IMR-90 (cell line): ENCODE measurements at regions not wholly inside any gene's neighbourhood (a gene's known extent, or its start where the extent isn't known, plus 50 kb on each side); places are given as distances from the start of the nearest gene placed in this dataset.

ENCODE experiments used
- ATAC-seq: fragments of 200-7000 bp; cut with Tn5 transposase; 2 replicates; pipeline ENCODE4 v1.9.1; 2020; ENCODE audit warnings: low read depth, mild to moderate bottlenecking, moderate library complexity
- BruUV-seq: library from RNA; stranded (reverse); fragments of 400-500 nt; replicated peaks from 2 replicates; lab custom pipeline; 2021; lab: Mats Ljungman, UMichigan
- CTCF ChIA-PET: fragments of 300-600 bp; formaldehyde crosslinking; extraction: SDS; loops from one replicate; lab custom pipeline; 2021; ENCODE audit warnings: antibody characterized with exemption; lab: Yijun Ruan, JAX
- POLR2A ChIA-PET: fragments of 300-600 bp; sonication (Branson Sonifier 250); formaldehyde crosslinking; loops from one replicate; lab custom pipeline; 2022; ENCODE audit warnings: antibody characterized with exemption; ENCODE audit not compliant: unreplicated experiment; lab: Charles Lee
- DNase-seq: peaks from one replicate; pipeline ENCODE4 v3.0.0; 2013
- H2AFZ ChIP-seq: replicated peaks from 2 replicates; pipeline ENCODE3; 2013; ENCODE audit warnings: low read length, mild to moderate bottlenecking; ENCODE audit not compliant: poor library complexity
- H2AK5ac ChIP-seq: 2 replicates; pipeline ENCODE4 v1.6.1; 2013; ENCODE audit warnings: low read depth, low read length, inconsistent platforms
- H2AK9ac ChIP-seq: replicated peaks from 2 replicates; pipeline ENCODE3; 2013; ENCODE audit warnings: mild to moderate bottlenecking, low read depth, low read length, moderate library complexity; ENCODE audit not compliant: poor library complexity
- H2BK120ac ChIP-seq: 2 replicates; pipeline ENCODE4 v1.6.1; 2013; ENCODE audit warnings: low read depth, low read length, inconsistent platforms
- H2BK15ac ChIP-seq: 3 replicates; pipeline ENCODE4 v1.6.1; 2013; ENCODE audit warnings: low read depth, low read length, inconsistent platforms
- H2BK20ac ChIP-seq: 2 replicates; pipeline ENCODE4 v1.6.1; 2013; ENCODE audit warnings: low read depth, mild to moderate bottlenecking, inconsistent platforms, low read length, moderate library complexity
- H2BK5ac ChIP-seq: 2 replicates; pipeline ENCODE4 v1.6.1; 2013; ENCODE audit warnings: mild to moderate bottlenecking, low read depth, low read length, inconsistent platforms; ENCODE audit not compliant: poor library complexity, severe bottlenecking
- H3K14ac ChIP-seq: replicated peaks from 2 replicates; pipeline ENCODE4 v1.6.1; 2013; ENCODE audit warnings: low read depth, low read length, inconsistent platforms
- H3K18ac ChIP-seq: 2 replicates; pipeline ENCODE4 v1.6.1; 2013; ENCODE audit warnings: low read depth, low read length, control low read depth
- H3K23ac ChIP-seq: 2 replicates; pipeline ENCODE4 v1.6.1; 2013; ENCODE audit warnings: low read depth, low read length, inconsistent platforms
- H3K27ac ChIP-seq: 2 replicates; pipeline ENCODE4 v1.5.1; 2013; ENCODE audit warnings: mild to moderate bottlenecking, control low read depth, low read length; ENCODE audit not compliant: insufficient read depth
- H3K27me3 ChIP-seq: 2 replicates; pipeline ENCODE4 v1.6.1; 2013; ENCODE audit warnings: low read length; ENCODE audit not compliant: control insufficient read depth, insufficient read depth
- H3K36me3 ChIP-seq: 2 replicates; pipeline ENCODE4 v1.6.1; 2013; ENCODE audit warnings: low read length, mixed read lengths; ENCODE audit not compliant: control insufficient read depth, insufficient read depth
- H3K4ac ChIP-seq: 2 replicates; pipeline ENCODE4 v1.6.1; 2013; ENCODE audit warnings: low read depth, low read length, inconsistent platforms
- H3K4me1 ChIP-seq: 2 replicates; pipeline ENCODE4 v1.6.1; 2013; ENCODE audit warnings: low read length, mixed read lengths; ENCODE audit not compliant: control insufficient read depth, insufficient read depth
- H3K4me2 ChIP-seq: 2 replicates; pipeline ENCODE4 v1.6.1; 2013; ENCODE audit warnings: low read depth, mild to moderate bottlenecking, control low read depth, low read length, moderate library complexity
- H3K4me3 ChIP-seq: 2 replicates; pipeline ENCODE4 v1.5.1; 2013; ENCODE audit warnings: low read depth, mild to moderate bottlenecking, control low read depth, low read length, moderate library complexity; ENCODE audit not compliant: insufficient read depth
- H3K56ac ChIP-seq: 2 replicates; pipeline ENCODE4 v1.6.1; 2013; ENCODE audit warnings: low read length, inconsistent platforms; ENCODE audit not compliant: insufficient read depth; ENCODE audit errors: extremely low read depth
- H3K79me1 ChIP-seq, 2 experiments: 2 replicates each; pipeline ENCODE4 v1.6.1; 2013; ENCODE audit warnings: low read length in 2 of 2, inconsistent platforms in 1 of 2, low read depth in 1 of 2
- H3K9ac ChIP-seq: 2 replicates; pipeline ENCODE4 v1.6.1; 2013; ENCODE audit warnings: low read depth, low read length, control low read depth
- H3K9me1 ChIP-seq: 2 replicates; pipeline ENCODE4 v1.6.1; 2013; ENCODE audit warnings: low read length, inconsistent platforms; ENCODE audit not compliant: insufficient read depth
- H3K9me3 ChIP-seq: 2 replicates; pipeline ENCODE4 v1.6.1; 2013; ENCODE audit warnings: low read length; ENCODE audit not compliant: control insufficient read depth, insufficient read depth
- H4K20me1 ChIP-seq: 2 replicates; pipeline ENCODE4 v1.6.1; 2013; ENCODE audit warnings: low read length, inconsistent platforms; ENCODE audit not compliant: insufficient read depth
- H4K5ac ChIP-seq: 2 replicates; pipeline ENCODE4 v1.6.1; 2013; ENCODE audit warnings: mild to moderate bottlenecking, low read depth, low read length, control low read depth
- H4K8ac ChIP-seq, 2 experiments: 2 replicates each; pipeline ENCODE4 v1.6.1; 2013; ENCODE audit warnings: low read depth in 2 of 2, low read length in 2 of 2, control low read depth in 1 of 2, inconsistent platforms in 1 of 2
- H4K91ac ChIP-seq: 2 replicates; pipeline ENCODE4 v1.6.1; 2013; ENCODE audit warnings: low read depth, low read length, inconsistent platforms; ENCODE audit not compliant: insufficient read depth
- BHLHE40 ChIP-seq: fragments of 150-350 bp; IDR thresholded peaks from 2 replicates; pipeline ENCODE4 v1.6.1; 2016; ENCODE audit warnings: mild to moderate bottlenecking, low read depth, low read length
- CEBPB ChIP-seq: IDR thresholded peaks from 2 replicates; pipeline ENCODE4 v1.6.1; 2012; ENCODE audit warnings: low read depth, low read length, improper control_type of control experiment
- CHD1 ChIP-seq: IDR thresholded peaks from 2 replicates; pipeline ENCODE4 v1.6.1; 2012; ENCODE audit warnings: low read depth, low read length, improper control_type of control experiment
- ELK1 ChIP-seq: fragments of 150-350 bp; IDR thresholded peaks from 2 replicates; pipeline ENCODE4 v1.6.1; 2016; ENCODE audit warnings: low read depth, mild to moderate bottlenecking, low read length, moderate library complexity, borderline replicate concordance
- FOS ChIP-seq: fragments of 150-350 bp; IDR thresholded peaks from 2 replicates; pipeline ENCODE4 v1.6.1; 2016; ENCODE audit warnings: low read depth, low read length
- MAFK ChIP-seq: IDR thresholded peaks from 2 replicates; pipeline ENCODE4 v1.6.1; 2012; ENCODE audit warnings: low read depth, low read length, improper control_type of control experiment
- MXI1 ChIP-seq: IDR thresholded peaks from 2 replicates; pipeline ENCODE4 v1.6.1; 2012; ENCODE audit warnings: low read depth, mild to moderate bottlenecking, low read length, moderate library complexity, borderline replicate concordance
- NFE2L2 ChIP-seq: fragments of 150-350 bp; IDR thresholded peaks from 2 replicates; pipeline ENCODE4 v1.6.1; 2016; ENCODE audit warnings: low read depth, mild to moderate bottlenecking, low read length
- POLR2A ChIP-seq: IDR thresholded peaks from 2 replicates; pipeline ENCODE4 v1.6.1; 2012; ENCODE audit warnings: mild to moderate bottlenecking, low read depth, low read length
- RAD21 ChIP-seq: IDR thresholded peaks from 2 replicates; pipeline ENCODE4 v1.6.1; 2012; ENCODE audit warnings: low read length, improper control_type of control experiment
- RCOR1 ChIP-seq: IDR thresholded peaks from 2 replicates; pipeline ENCODE4 v1.6.1; 2012; ENCODE audit warnings: mild to moderate bottlenecking, low read length, improper control_type of control experiment; ENCODE audit not compliant: insufficient replicate concordance
- RFX5 ChIP-seq: IDR thresholded peaks from 2 replicates; pipeline ENCODE4 v1.8.0; 2012; ENCODE audit warnings: low read depth, mild to moderate bottlenecking, low read length, moderate library complexity
- SMC3 ChIP-seq: fragments of 150-350 bp; IDR thresholded peaks from 2 replicates; pipeline ENCODE4 v1.6.1; 2016; ENCODE audit warnings: low read depth, mild to moderate bottlenecking, antibody characterized with exemption, low read length, moderate library complexity
- WGBS, 2 experiments: methylation state at CpG; one replicate each; pipeline versions ENCODE4 v1.1.5 to v1.1.7; 2013; ENCODE audit warnings: missing lambda C conversion rate in 2 of 2; ENCODE audit not compliant: insufficient read length in 1 of 2; ENCODE audit errors: extremely low coverage in 2 of 2; 5-methylcytosine and 5-hydroxymethylcytosine counted together
- dilution Hi-C: fragments of 300-500 bp; cut with HindIII; formaldehyde crosslinking; loops from one replicate; pipeline ENCODE4 v1.14.3; 2018; ENCODE audit warnings: low sequenced_read_pairs; ENCODE audit not compliant: unreplicated experiment
- in situ Hi-C: fragments of 300-500 bp; cut with MboI; formaldehyde crosslinking; loops from 3 replicates; pipeline ENCODE4 v1.14.3; 2019; ENCODE audit warnings: low sequenced_read_pairs, inconsistent platforms, mixed read lengths
- intact Hi-C: fragments of 100-400 bp; cut with micrococcal nuclease; formaldehyde crosslinking; loops from 2 replicates; pipeline ENCODE4 v1.10.0; 2022
- TF ChIP-seq, protein P1 (sequence below): conservative IDR thresholded peaks from 2 replicates; pipeline ENCODE4 v1.5.1; 2012; ENCODE audit warnings: mild to moderate bottlenecking, low read depth, low read length, improper control_type of control experiment
- TF ChIP-seq, protein P2 (sequence below): fragments of 150-350 bp; IDR thresholded peaks from 2 replicates; pipeline ENCODE4 v1.6.1; 2017; ENCODE audit warnings: mild to moderate bottlenecking, antibody characterized with exemption, low read length, low read depth

DNA sequence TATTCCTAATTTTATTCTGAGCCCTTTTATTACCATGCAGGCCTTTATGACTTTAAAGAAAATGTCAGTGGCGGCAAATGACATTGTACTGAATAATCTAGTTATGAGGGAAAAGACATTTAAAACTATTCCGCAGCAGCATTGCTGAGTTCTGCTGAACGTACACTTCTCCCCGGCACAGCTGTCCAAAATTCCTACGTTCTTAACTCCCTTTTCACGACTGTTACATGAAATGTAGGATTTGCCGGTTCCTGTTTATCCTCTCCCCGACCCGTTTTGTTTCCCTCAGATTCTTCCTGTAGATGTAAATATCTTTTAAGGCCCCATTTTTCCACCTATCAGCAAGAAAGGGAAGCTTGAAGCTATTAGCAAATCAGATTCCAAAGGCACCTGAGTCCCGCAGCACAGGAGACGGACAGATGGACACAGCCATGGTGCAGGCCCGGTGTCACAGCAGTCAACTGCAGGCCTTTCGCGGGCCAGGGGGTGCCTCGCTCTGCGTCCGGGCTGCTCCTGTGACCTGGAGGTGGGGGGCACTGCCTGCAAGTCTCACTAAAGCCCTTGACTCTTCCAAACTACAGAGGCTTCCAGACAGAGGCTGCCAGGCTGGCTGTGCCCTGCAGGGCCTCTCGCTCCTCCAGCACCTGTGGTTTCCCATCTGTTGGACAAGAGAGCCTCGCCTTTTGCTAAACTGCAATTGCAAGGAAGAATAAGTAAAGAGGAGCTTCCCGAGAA lies 485.0 kb upstream of the MGMT start:
- Histone ChIP-seq H3K4me2 (no peak overlapping the region), H2AFZ (no peak overlapping the region), H4K91ac (no peak overlapping the region), H3K9me1 (no peaks in the 10 kb centered on the region), H3K79me1 (no peaks in the 10 kb centered on the region), H3K23ac (no peak overlapping the region), H2BK5ac (no peak overlapping the region), H4K20me1 (no peaks in the 10 kb centered on the region), H3K4me1 (no peaks in the 10 kb centered on the region), H4K8ac (no peak overlapping the region), H2BK120ac (no peak overlapping the region), H3K4ac (no peak overlapping the region), H2BK15ac (no peak overlapping the region), H2BK20ac (no peak overlapping the region), H3K14ac (no peak overlapping the region), H3K9ac (no peak overlapping the region), H3K9me3 (peaks cover 48% of the 10 kb centered on the region), H2AK9ac (no peak overlapping the region), H3K56ac (no peak overlapping the region), H3K27me3 (no peaks in the 10 kb centered on the region), H2AK5ac (no peak overlapping the region), H4K5ac (no peak overlapping the region), H3K4me3 (no peak overlapping the region), H3K36me3 (no peaks in the 10 kb centered on the region), H3K27ac (no peak overlapping the region), H3K18ac (no peak overlapping the region)
- in situ Hi-C loops = no loop called here
- BruUV-seq = no TSS peak
- 90% methylated on average over 2 of the region's 20 CpGs; no CpG with 5 or more reads in 1 of the 2 experiments for WGBS, 2 experiments
- dilution Hi-C loops = no loop called here
- TF ChIP-seq MAFK = no peak
- TF ChIP-seq RCOR1 = no peak
- TF ChIP-seq RAD21 = no peak
- TF ChIP-seq RFX5 = no peak
- no peak for TF ChIP-seq ELK1
- no peak for TF ChIP-seq MXI1
- no peak for TF ChIP-seq CEBPB
- TF ChIP-seq FOS = no peak
- TF ChIP-seq CHD1 = no peak
- no peak for TF ChIP-seq BHLHE40
- TF ChIP-seq, protein P1, sequence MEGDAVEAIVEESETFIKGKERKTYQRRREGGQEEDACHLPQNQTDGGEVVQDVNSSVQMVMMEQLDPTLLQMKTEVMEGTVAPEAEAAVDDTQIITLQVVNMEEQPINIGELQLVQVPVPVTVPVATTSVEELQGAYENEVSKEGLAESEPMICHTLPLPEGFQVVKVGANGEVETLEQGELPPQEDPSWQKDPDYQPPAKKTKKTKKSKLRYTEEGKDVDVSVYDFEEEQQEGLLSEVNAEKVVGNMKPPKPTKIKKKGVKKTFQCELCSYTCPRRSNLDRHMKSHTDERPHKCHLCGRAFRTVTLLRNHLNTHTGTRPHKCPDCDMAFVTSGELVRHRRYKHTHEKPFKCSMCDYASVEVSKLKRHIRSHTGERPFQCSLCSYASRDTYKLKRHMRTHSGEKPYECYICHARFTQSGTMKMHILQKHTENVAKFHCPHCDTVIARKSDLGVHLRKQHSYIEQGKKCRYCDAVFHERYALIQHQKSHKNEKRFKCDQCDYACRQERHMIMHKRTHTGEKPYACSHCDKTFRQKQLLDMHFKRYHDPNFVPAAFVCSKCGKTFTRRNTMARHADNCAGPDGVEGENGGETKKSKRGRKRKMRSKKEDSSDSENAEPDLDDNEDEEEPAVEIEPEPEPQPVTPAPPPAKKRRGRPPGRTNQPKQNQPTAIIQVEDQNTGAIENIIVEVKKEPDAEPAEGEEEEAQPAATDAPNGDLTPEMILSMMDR = no peak
- TF ChIP-seq SMC3 = no peak
- TF ChIP-seq NFE2L2 = no peak
- TF ChIP-seq, protein P2, sequence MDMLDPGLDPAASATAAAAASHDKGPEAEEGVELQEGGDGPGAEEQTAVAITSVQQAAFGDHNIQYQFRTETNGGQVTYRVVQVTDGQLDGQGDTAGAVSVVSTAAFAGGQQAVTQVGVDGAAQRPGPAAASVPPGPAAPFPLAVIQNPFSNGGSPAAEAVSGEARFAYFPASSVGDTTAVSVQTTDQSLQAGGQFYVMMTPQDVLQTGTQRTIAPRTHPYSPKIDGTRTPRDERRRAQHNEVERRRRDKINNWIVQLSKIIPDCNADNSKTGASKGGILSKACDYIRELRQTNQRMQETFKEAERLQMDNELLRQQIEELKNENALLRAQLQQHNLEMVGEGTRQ = no peak
- TF ChIP-seq POLR2A = no peak
- POLR2A ChIA-PET = no interaction called here
- CTCF ChIA-PET = no interaction called here
- no peak for ATAC-seq
- intact Hi-C loops = no loop called here
- DNase-seq = no peak
